Stimulated activated CD4-positive, alpha-beta T cell treated with anti-CD3 and anti-CD28 coated beads, Interleukin-12 subunit alpha, Interleukin-12 subunit beta, amount 100 ng/mL, for 4 hours (primary cell): ENCODE measurements at regions not wholly inside any gene's neighbourhood (a gene's known extent, or its start where the extent isn't known, plus 50 kb on each side); places are given as distances from the start of the nearest gene placed in this dataset.
A peak's percentile ranks its signal among the peaks of the same experiment; 100 is the strongest.
"Not testable (repeated sequence)": the region's sequence is repeated elsewhere in the genome, so short reads cannot be mapped to it uniquely, and the experiment has no call there.

Experiments
- DNase-seq: peaks from one replicate; pipeline ENCODE4 v3.0.0-alpha.2; 2020

GRCh38 chr5:32534041-32534440, 51.3 kb upstream of the SUB1 start:
- DNase-seq: no peak

- peak; percentile 30 for DNase-seq
These were observed 53.4 kb upstream of the SUB1 start for GRCh38 chr5:32531885-32532520.

- DNase-seq: not testable (repeated sequence)
These were observed 58.0 kb upstream of the SUB1 start for GRCh38 chr5:32527321-32527720.

- no peak for DNase-seq
These were observed 58.5 kb upstream of the SUB1 start for GRCh38 chr5:32526810-32527209.

- DNase-seq: no peak
These were observed 61.7 kb upstream of the SUB1 start for GRCh38 chr5:32523625-32524024.

GRCh38 chr5:32522429-32523143, 62.8 kb upstream of the SUB1 start:
- DNase-seq: no peak

GRCh38 chr5:32521481-32521880, 63.9 kb upstream of the SUB1 start:
- no peak for DNase-seq

GRCh38 chr5:32520972-32521371, 64.4 kb upstream of the SUB1 start:
- DNase-seq: no peak

GRCh38 chr5:32520356-32520755, 65.0 kb upstream of the SUB1 start:
- no peak for DNase-seq

GRCh38 chr5:32519508-32519907, 65.8 kb upstream of the SUB1 start:
- DNase-seq: no peak

GRCh38 chr5:32514806-32515205, 70.3 kb upstream of the ZFR start:
- no peak for DNase-seq

GRCh38 chr5:32512926-32513325, 68.4 kb upstream of the ZFR start:
- DNase-seq: no peak

- no peak for DNase-seq
These were observed 67.3 kb upstream of the ZFR start for GRCh38 chr5:32511776-32512374.

GRCh38 chr5:32510860-32511259, 66.3 kb upstream of the ZFR start:
- no peak for DNase-seq

GRCh38 chr5:32508806-32509805, 64.6 kb upstream of the ZFR start:
- DNase-seq: no peak

GRCh38 chr5:32507738-32508434, 63.3 kb upstream of the ZFR start:
- no peak for DNase-seq

- no peak for DNase-seq
These were observed 62.3 kb upstream of the ZFR start for GRCh38 chr5:32506799-32507198.

- DNase-seq: no peak
These were observed 61.7 kb upstream of the ZFR start for GRCh38 chr5:32506201-32506661.

GRCh38 chr5:32505756-32506155, 61.2 kb upstream of the ZFR start:
- DNase-seq: no peak

- peak; percentile 5 for DNase-seq
These were observed 60.6 kb upstream of the ZFR start for GRCh38 chr5:32504989-32505596.

GRCh38 chr5:32504329-32504988, 59.9 kb upstream of the ZFR start:
- no peak for DNase-seq
